Activated CD4-positive, alpha-beta memory T cell treated with anti-CD3 and anti-CD28 coated beads, Interleukin-2, amount 10 ng/mL, durations not matched to agents 7 days and 5 days (primary cell): ENCODE measurements at regions not wholly inside any gene's neighbourhood (a gene's known extent, or its start where the extent isn't known, plus 50 kb on each side); places are given as distances from the start of the nearest gene placed in this dataset.
"Not testable (repeated sequence)": the region's sequence is repeated elsewhere in the genome, so short reads cannot be mapped to it uniquely, and the experiment has no call there.

Source experiments
- CTCF ChIA-PET: fragments of 350-600 bp; sonication (Branson Sonifier 250); formaldehyde crosslinking; loops from one replicate; lab custom pipeline; 2021; ENCODE audit warnings: antibody characterized with exemption, inconsistent platforms; lab: Charles Lee
- POLR2A ChIA-PET: fragments of 350-600 bp; sonication (Branson Sonifier 250); formaldehyde crosslinking; loops from one replicate; lab custom pipeline; 2021; ENCODE audit warnings: antibody characterized with exemption; lab: Charles Lee
- DNase-seq: peaks from one replicate; pipeline ENCODE4 v3.0.0-alpha.2; 2020
- H3K27ac Mint-ChIP-seq: one replicate; pipeline ENCODE4 v1.8.0; 2021; ENCODE audit warnings: mild to moderate bottlenecking, mixed read lengths
- H3K27me3 Mint-ChIP-seq: one replicate; pipeline ENCODE4 v1.8.0; 2021; ENCODE audit warnings: mixed read lengths
- H3K36me3 Mint-ChIP-seq: one replicate; pipeline ENCODE4 v1.8.0; 2021; ENCODE audit warnings: low read depth, mixed read lengths
- H3K4me1 Mint-ChIP-seq: one replicate; pipeline ENCODE4 v1.8.0; 2021; ENCODE audit warnings: mixed read lengths
- H3K4me3 Mint-ChIP-seq: one replicate; pipeline ENCODE4 v1.8.0; 2021; ENCODE audit warnings: mild to moderate bottlenecking, mixed read lengths
- H3K9me3 Mint-ChIP-seq: one replicate; pipeline ENCODE4 v1.8.0; 2021; ENCODE audit warnings: mixed read lengths

DNA sequence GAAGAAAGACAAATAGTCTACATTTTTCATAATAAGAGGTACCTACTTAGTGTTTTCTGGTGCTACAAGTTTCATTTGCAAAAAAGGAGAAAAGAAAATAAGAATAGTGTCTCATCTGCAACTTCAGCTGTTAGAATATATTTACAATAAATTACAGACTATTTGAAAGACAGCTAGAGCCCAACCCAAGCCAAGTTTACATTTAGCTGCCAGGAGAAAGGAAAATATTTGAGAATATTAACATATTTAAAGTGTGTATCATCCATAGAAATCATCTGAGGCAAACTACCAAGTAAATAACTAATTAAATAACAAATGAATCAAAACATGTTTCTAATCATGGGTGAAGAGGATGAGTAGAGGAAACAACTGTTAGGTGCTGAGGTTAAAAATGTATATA lies 209.2 kb upstream of the ZSWIM2 start:
- Mint-ChIP-seq H3K4me3 (no peak overlapping the region), H3K27me3 (no peaks in the 10 kb centered on the region), H3K27ac (no peak overlapping the region), H3K4me1 (no peaks in the 10 kb centered on the region), H3K36me3 (no peaks in the 10 kb centered on the region), H3K9me3 (peaks cover 6% of the 10 kb centered on the region)
- POLR2A ChIA-PET = no interaction called here
- DNase-seq = no peak
- CTCF ChIA-PET = no interaction called here

DNA sequence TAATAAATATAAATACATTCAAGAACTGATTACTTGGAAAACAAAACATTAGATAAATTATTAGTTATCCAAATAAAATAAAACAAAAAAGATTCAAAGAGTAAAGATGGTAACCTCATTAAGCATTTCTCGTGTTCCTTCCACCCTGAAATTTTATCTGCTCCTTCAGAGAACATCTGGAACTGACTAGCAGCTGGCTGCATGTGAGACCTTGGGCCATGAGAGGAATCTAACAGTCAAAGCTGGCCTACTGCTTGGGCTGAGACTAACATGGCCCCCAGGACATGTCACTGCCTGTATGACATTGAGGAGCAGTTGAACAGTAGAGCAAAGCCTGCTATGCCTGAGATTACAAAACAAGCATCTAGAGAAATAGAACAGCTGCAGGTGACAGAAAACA lies 208.5 kb upstream of the ZSWIM2 start:
- no peak overlapping the region for H3K4me3 Mint-ChIP-seq
- H3K36me3 Mint-ChIP-seq = no peaks in the 10 kb centered on the region
- ChIA-PET POLR2A (no interaction called here), CTCF (no interaction called here)
- DNase-seq = no peak
- no peak overlapping the region for H3K27ac Mint-ChIP-seq
- H3K27me3 Mint-ChIP-seq = no peaks in the 10 kb centered on the region
- no peaks in the 10 kb centered on the region for H3K4me1 Mint-ChIP-seq
- peaks cover 6% of the 10 kb centered on the region for H3K9me3 Mint-ChIP-seq

DNA sequence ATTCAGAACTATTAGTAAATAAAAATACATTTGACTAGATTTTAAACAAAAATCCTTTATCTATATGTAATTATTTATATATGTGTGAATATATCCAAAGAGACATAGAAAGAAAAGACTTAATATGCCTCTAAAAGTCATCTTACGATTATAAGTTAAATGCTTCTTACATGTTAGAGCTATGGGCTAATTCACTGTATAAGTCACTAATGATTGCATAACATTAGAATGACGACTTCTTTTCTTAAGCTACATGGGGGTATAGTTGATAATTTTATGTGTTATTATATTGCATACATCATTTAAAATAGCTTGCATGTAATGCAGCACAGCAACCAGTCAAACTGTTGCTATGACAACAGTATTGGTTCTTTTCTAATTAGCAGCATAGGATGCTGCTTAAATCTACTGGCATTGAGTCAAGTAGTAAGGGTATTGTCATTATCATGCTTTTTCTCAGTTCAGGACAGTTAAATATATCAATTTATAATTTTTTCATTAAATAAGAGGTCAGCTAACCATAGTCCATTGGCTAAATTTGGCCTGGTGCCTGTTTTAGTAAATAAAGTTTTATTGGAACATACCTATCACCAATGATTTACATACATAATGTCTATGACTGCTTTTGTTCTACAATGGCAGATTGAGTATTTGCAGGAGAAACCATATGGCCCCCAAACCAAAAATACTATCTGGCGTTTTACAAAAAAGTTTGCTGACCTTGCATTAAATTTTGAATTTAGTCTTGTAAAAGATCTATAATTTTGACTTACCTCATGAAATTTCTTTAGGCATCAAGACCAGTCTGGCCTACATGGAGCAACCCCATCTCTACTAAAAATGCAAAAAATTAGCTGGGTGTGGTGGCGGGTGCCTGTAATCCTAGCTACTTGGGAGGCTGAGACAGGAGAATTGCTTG lies 207.7 kb upstream of the ZSWIM2 start:
- H3K36me3 Mint-ChIP-seq = no peaks in the 10 kb centered on the region
- peaks cover 2% of the 10 kb centered on the region for H3K4me1 Mint-ChIP-seq
- POLR2A ChIA-PET = no interaction called here
- H3K4me3 Mint-ChIP-seq = no peak overlapping the region
- H3K27ac Mint-ChIP-seq = no peak overlapping the region
- H3K27me3 Mint-ChIP-seq = no peaks in the 10 kb centered on the region
- CTCF ChIA-PET = no interaction called here
- peaks cover 6% of the 10 kb centered on the region for H3K9me3 Mint-ChIP-seq
- no peak for DNase-seq

DNA sequence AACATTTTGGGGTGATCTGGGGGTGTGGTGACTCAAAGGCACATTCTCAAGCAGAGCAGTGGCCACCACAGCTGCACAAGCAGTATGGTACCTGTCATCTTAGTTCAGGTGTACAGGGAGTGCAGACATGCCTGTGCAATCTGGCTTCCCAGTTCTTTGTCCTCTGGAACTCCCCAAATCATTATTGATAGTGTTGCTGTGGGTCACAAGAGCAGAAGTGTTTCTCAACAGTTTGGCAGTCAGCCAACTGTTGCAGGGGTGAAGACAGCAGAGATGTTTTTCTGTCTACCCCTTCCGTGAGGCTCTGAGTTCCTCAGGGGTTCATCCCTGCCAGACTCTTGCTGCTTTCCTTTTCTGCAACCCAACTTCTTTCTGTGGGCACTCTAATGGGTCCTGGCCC lies 206.5 kb upstream of the ZSWIM2 start:
- ChIA-PET POLR2A (no interaction called here), CTCF (no interaction called here)
- H3K27ac Mint-ChIP-seq = no peak overlapping the region
- no peak overlapping the region for H3K4me3 Mint-ChIP-seq
- peaks cover 11% of the 10 kb centered on the region for H3K4me1 Mint-ChIP-seq
- no peaks in the 10 kb centered on the region for H3K27me3 Mint-ChIP-seq
- H3K9me3 Mint-ChIP-seq = peaks cover 11% of the 10 kb centered on the region
- no peak for DNase-seq
- H3K36me3 Mint-ChIP-seq = no peaks in the 10 kb centered on the region

DNA sequence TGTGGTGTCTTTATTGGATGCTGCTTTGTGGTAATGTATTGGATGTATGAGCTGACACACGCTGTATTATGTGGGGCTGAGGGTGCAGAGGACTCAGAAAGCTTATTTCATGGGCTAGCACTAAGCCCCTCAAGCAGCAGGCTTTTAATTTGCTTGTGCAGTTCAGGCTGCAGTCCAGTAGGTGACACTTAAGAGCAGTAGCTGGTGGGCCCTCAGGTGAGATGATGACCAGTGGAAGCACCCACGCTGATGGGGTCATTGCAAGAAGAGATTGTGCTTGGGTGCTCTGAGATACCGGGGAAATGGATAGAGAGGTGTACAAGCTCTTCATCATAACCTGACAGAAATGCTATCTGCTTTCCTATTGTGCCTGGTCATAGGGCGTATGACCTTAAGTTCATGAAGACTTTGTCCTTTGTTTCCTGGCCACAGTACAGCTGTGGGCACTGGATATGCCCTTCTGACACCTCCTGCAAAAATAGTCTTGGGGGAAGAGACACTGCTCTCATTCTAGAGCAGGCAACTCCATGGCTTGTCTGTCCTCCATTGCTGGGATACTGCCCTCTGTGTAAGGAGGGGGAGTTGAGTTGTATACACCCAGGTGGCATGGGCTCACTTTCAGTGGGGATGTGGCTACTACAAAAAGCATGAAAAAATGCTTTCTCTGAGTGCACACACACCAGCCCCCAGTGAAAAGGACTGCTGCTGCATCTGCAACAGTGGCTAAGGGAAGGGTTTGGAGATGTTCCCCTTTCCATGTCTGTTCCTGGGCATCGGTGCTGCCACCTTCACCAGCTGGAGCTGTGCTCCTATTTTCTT lies 205.7 kb upstream of the ZSWIM2 start:
- no peak overlapping the region for H3K27ac Mint-ChIP-seq
- H3K4me1 Mint-ChIP-seq = peaks cover 11% of the 10 kb centered on the region
- ChIA-PET CTCF (no interaction called here), POLR2A (no interaction called here)
- H3K9me3 Mint-ChIP-seq = peaks cover 11% of the 10 kb centered on the region
- no peaks in the 10 kb centered on the region for H3K27me3 Mint-ChIP-seq
- no peak overlapping the region for H3K4me3 Mint-ChIP-seq
- no peaks in the 10 kb centered on the region for H3K36me3 Mint-ChIP-seq
- no peak for DNase-seq

DNA sequence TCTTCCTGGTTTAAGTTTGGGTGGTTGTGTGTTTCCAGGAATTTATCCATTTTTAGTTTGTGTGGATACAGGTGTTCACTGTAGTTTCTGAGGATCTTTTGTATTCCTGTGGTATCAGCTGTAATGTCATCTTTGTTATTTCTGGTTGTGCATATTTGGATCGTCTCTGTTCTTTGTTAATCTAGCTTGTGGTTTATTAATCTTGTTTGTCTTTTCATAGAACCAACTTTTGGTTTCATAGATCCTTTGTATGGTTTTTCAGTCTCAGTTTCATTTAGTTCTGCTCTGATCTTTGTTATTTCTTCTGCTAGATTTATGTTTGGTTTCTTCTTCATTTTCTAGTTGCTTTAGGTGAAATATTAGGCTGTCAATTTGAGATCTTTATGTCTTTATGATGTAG lies 202.4 kb upstream of the ZSWIM2 start:
- Mint-ChIP-seq H3K27me3 (no peaks in the 10 kb centered on the region), H3K9me3 (peaks cover 11% of the 10 kb centered on the region), H3K4me1 (peaks cover 11% of the 10 kb centered on the region), H3K27ac (no peak overlapping the region), H3K36me3 (no peaks in the 10 kb centered on the region), H3K4me3 (no peak overlapping the region)
- ChIA-PET POLR2A (no interaction called here), CTCF (no interaction called here)
- no peak for DNase-seq

DNA sequence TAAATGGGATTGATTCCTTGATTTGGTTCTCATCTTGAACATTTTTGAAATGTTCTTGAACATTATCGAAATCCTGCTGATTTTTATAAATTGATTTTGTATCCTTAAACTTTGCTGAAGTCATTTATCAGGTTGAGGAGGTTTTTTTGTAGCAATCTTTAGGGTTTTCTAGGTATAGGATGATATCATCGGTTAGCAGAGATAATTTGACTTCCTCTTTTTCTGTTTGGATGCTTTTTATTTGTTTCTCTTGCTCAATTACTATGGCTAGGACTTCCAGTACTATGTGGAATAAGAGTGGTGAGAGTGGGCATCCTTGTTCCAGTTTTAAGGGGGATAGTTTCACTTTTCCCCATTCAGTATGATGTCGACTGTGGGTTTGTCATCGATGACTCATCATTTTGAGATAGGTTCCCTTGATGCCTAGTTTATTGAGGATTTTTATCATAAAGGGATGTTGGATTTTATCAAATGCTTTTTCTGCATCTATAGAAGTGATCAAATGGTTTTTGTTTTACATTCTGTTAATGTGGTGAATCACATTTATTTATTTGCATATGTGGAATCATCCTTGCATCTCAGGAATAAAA lies 201.5 kb upstream of the ZSWIM2 start:
- DNase-seq = no peak
- ChIA-PET POLR2A (no interaction called here), CTCF (no interaction called here)
- Mint-ChIP-seq H3K27ac (no peak overlapping the region), H3K4me3 (no peak overlapping the region), H3K36me3 (no peaks in the 10 kb centered on the region), H3K9me3 (peaks cover 11% of the 10 kb centered on the region), H3K4me1 (peaks cover 11% of the 10 kb centered on the region), H3K27me3 (no peaks in the 10 kb centered on the region)

DNA sequence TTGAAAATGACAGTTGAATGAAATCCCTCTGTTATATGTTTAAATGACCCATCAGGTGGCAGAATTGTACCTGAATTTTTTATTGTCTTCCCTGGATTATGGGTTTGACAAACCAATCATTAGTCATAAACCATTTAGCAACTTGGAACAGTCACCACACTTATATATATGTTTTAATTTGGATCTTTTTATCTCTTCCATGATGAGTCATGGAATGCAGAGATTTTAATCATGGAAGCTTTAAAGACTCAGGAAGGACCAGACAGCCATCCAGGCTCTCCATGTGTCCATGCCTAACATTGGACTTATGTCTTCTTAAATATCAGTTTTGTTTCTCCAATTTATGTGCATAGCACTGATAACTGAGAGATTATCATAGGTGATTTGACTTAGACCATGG lies 188.3 kb upstream of the ZSWIM2 start:
- POLR2A ChIA-PET = no interaction called here
- Mint-ChIP-seq H3K9me3 (no peaks in the 10 kb centered on the region), H3K27ac (no peak overlapping the region)

DNA sequence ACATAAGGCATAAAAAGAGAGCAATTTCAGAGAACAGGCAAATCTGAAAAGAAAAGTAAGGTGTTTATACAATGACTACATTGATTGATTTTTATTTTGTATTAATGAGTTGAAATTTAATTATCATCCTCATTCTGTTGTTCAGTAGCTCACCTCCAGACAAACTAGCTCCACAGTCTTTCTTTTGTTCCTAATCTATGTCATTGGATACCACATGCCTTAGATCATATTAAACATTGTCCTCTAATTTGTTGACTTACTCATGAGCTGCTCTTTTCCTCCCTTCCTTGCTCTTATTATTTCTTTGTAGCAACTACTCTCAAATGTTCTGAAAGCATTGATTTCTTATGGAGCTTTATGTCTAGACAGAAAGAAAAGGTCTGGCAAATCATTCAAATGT lies 185.5 kb upstream of the ZSWIM2 start:
- no peaks in the 10 kb centered on the region for H3K27me3 Mint-ChIP-seq
- no peak overlapping the region for H3K4me3 Mint-ChIP-seq
- DNase-seq = no peak
- H3K27ac Mint-ChIP-seq = no peak overlapping the region
- no peaks in the 10 kb centered on the region for H3K4me1 Mint-ChIP-seq
- H3K36me3 Mint-ChIP-seq = no peaks in the 10 kb centered on the region
- CTCF ChIA-PET = no interaction called here
- POLR2A ChIA-PET = no interaction called here
- H3K9me3 Mint-ChIP-seq = no peaks in the 10 kb centered on the region

More for the DNA sequence above, 188.3 kb upstream of the ZSWIM2 start:
- CTCF ChIA-PET = no interaction called here
- H3K4me3 Mint-ChIP-seq = no peak overlapping the region
- no peaks in the 10 kb centered on the region for H3K4me1 Mint-ChIP-seq
- DNase-seq = no peak
- H3K27me3 Mint-ChIP-seq = no peaks in the 10 kb centered on the region
- H3K36me3 Mint-ChIP-seq = no peaks in the 10 kb centered on the region

DNA sequence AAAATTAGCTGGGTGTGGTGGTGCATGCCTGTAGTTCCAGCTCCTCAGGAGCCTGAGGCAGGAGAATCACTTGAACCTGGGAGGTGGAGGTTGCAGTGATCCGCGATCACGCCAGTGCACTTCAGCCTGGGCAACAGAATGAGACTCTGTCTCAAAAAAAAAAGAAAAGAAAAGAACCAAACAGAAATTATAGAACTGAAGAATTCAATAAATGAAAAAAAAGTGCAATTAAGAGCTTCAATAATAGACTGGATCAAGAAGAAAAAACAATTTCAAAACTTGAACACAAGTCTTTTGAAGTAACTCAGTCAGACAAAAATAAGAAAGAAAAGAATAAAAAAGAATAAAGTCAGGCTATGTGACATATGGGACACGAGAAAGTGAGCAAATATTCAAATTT lies 175.8 kb upstream of the ZSWIM2 start:
- no peak overlapping the region for H3K4me3 Mint-ChIP-seq
- H3K36me3 Mint-ChIP-seq = no peaks in the 10 kb centered on the region
- no peak overlapping the region for H3K27ac Mint-ChIP-seq
- no peaks in the 10 kb centered on the region for H3K4me1 Mint-ChIP-seq
- H3K9me3 Mint-ChIP-seq = peaks cover 9% of the 10 kb centered on the region
- CTCF ChIA-PET = no interaction called here
- H3K27me3 Mint-ChIP-seq = no peaks in the 10 kb centered on the region
- POLR2A ChIA-PET = no interaction called here
- no peak for DNase-seq

DNA sequence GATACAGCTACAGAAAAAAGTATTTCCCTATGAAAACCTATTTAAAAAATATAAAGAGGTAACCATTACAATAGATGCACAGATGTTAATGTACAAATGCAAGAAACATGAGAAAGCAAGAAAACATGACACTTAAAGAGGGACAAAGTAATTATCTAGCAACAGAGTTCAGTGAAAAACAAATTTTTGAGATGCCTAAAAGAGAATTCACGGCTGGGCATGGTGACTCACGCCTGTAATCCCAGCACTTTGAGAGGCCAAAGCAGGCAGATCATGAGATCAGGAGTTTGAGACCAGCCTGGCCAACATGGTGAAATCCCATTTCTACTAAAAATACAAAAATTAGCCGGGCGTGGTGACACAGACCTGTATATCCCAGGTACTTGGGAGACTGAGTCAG lies 175.0 kb upstream of the ZSWIM2 start:
- H3K4me3 Mint-ChIP-seq, CTCF ChIA-PET, H3K9me3 Mint-ChIP-seq, H3K36me3 Mint-ChIP-seq, POLR2A ChIA-PET, H3K27me3 Mint-ChIP-seq, H3K4me1 Mint-ChIP-seq, H3K27ac Mint-ChIP-seq, DNase-seq: not testable (repeated sequence)

DNA sequence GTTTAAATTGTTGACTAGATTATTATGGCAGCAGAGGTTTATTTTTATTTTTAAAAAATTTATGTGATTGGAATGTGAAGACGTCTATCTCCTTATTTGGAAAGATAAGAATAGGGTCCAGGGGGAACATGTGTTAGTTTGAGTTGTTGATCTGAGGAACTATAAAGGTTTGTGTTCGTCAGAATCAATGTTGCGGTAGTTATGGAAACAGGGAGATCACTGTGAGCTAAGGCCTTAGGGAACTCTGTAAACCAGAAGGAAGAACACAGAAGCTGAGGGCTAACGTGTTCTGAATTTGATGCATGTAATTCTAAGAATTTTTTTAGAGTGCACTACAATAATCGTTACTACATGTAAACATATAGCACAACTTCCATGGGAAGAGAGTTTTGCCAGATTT lies 168.5 kb upstream of the ZSWIM2 start:
- H3K9me3 Mint-ChIP-seq = no peaks in the 10 kb centered on the region
- DNase-seq = no peak
- no peak overlapping the region for H3K4me3 Mint-ChIP-seq
- H3K27me3 Mint-ChIP-seq = no peaks in the 10 kb centered on the region
- CTCF ChIA-PET = no interaction called here
- no peaks in the 10 kb centered on the region for H3K36me3 Mint-ChIP-seq
- H3K27ac Mint-ChIP-seq = no peak overlapping the region
- H3K4me1 Mint-ChIP-seq = no peaks in the 10 kb centered on the region
- POLR2A ChIA-PET = no interaction called here

DNA sequence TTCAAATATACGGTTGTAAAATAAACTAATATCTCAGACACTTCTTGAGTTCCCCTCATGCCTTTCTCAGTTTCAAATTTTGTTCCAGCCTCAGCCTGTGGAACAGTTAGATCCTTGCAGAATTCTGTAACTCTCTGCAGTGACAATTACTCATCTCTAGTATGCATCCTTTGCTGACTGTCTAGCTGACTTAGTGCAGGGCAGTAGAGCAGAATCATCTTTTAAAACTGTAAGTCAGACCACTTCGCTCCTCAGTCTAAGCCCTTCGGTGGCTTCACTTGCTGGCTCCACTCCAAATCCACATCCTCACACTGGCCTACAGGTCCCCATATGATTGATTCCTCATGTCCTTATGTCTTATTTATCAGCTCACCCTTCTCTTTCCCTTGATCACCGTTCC lies 164.1 kb upstream of the ZSWIM2 start:
- H3K27me3 Mint-ChIP-seq = no peaks in the 10 kb centered on the region
- H3K4me3 Mint-ChIP-seq = no peak overlapping the region
- no peaks in the 10 kb centered on the region for H3K4me1 Mint-ChIP-seq
- no peaks in the 10 kb centered on the region for H3K36me3 Mint-ChIP-seq
- no peak for DNase-seq
- no peaks in the 10 kb centered on the region for H3K9me3 Mint-ChIP-seq
- ChIA-PET POLR2A (no interaction called here), CTCF (no interaction called here)
- no peak overlapping the region for H3K27ac Mint-ChIP-seq
